Fibroblast of the aortic adventitia (primary cell): ENCODE measurements at regions not wholly inside any gene's neighbourhood (a gene's known extent, or its start where the extent isn't known, plus 50 kb on each side); places are given as distances from the start of the nearest gene placed in this dataset.
"Not testable (repeated sequence)": the region's sequence is repeated elsewhere in the genome, so short reads cannot be mapped to it uniquely, and the experiment has no call there.

Source experiments
- DNase-seq: peaks from one replicate; pipeline ENCODE4 v3.0.0-alpha.2; 2010; ENCODE audit warnings: low read depth
- H3K4me3 ChIP-seq: 2 replicates; pipeline ENCODE4 v1.5.1; 2011; ENCODE audit warnings: low read depth, mild to moderate bottlenecking, control low read depth, low read length, moderate library complexity
- CTCF ChIP-seq: IDR thresholded peaks from 2 replicates; pipeline ENCODE4 v1.5.1; 2011; ENCODE audit warnings: mild to moderate bottlenecking, low read length, control low read depth, inconsistent platforms; ENCODE audit not compliant: insufficient read depth

- DNase-seq = no peak
- H3K4me3 ChIP-seq = no peak overlapping the region
- no peak for TF ChIP-seq CTCF
Measured at GRCh38 chr2:40700231-40700954, 248.5 kb upstream of the SLC8A1 start.

GRCh38 chr2:40712197-40712894, 260.5 kb upstream of the SLC8A1 start:
- not testable (repeated sequence) for DNase-seq, H3K4me3 ChIP-seq

- DNase-seq = peak; percentile 78
- no peak for TF ChIP-seq CTCF
- H3K4me3 ChIP-seq = no peak overlapping the region
Measured at GRCh38 chr2:40716879-40717278, 265.0 kb upstream of the SLC8A1 start.

- DNase-seq = no peak
- no peak for TF ChIP-seq CTCF
- H3K4me3 ChIP-seq = no peak overlapping the region
Measured at GRCh38 chr2:40719414-40719813, 267.5 kb upstream of the SLC8A1 start.

GRCh38 chr2:40721595-40721994, 269.7 kb upstream of the SLC8A1 start:
- TF ChIP-seq CTCF = no peak
- DNase-seq = peak; percentile 16

GRCh38 chr2:40723194-40723593, 271.3 kb upstream of the SLC8A1 start:
- DNase-seq = no peak
- H3K4me3 ChIP-seq = no peak overlapping the region
- no peak for TF ChIP-seq CTCF

More at GRCh38 chr2:40721595-40721994, 269.7 kb upstream of the SLC8A1 start:
- H3K4me3 ChIP-seq = no peak overlapping the region

GRCh38 chr2:40725040-40725439, 273.1 kb upstream of the SLC8A1 start:
- no peak overlapping the region for H3K4me3 ChIP-seq
- DNase-seq = no peak
- TF ChIP-seq CTCF = no peak
